ENCODE measurements at regions not wholly inside any gene's neighbourhood (a gene's known extent, or its start where the extent isn't known, plus 50 kb on each side); places are given as distances from the start of the nearest gene placed in this dataset.

DNA sequence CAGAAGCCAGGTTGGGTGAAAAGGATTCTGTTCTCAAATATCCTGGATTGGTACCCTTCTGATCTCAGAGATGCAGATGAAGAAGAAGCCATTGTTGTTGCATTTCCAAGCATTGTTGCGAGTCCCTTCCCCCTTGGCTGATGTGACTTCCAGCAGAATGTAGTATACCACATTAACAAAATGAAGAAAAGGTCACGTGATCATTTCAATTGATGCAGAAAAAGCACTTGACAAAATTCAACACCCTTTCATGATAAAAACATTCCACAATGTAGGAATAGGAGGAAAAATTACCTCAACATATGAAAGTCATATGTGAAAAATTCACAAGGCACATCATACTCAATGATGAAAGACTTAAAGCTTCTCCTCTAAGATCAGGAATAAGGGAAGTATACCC lies 181.9 kb upstream of the PFN2 start:
- Mint-ChIP-seq H3K9me3 (ENCODE audit: unreplicated experiment) (peaks cover 2% of the 10 kb centered on the region), H3K27ac (ENCODE audit: unreplicated experiment) (no peak overlapping the region), H3K27me3 (ENCODE audit: unreplicated experiment) (no peaks in the 10 kb centered on the region), H3K36me3 (ENCODE audit: unreplicated experiment) (peaks cover 10% of the 10 kb centered on the region), H3K4me3 (ENCODE audit: unreplicated experiment) (no peak overlapping the region), H3K4me1 (ENCODE audit: low read depth, unreplicated experiment) (peaks cover 23% of the 10 kb centered on the region)
- DNase-seq = no peak
- TF ChIP-seq, protein P1, sequence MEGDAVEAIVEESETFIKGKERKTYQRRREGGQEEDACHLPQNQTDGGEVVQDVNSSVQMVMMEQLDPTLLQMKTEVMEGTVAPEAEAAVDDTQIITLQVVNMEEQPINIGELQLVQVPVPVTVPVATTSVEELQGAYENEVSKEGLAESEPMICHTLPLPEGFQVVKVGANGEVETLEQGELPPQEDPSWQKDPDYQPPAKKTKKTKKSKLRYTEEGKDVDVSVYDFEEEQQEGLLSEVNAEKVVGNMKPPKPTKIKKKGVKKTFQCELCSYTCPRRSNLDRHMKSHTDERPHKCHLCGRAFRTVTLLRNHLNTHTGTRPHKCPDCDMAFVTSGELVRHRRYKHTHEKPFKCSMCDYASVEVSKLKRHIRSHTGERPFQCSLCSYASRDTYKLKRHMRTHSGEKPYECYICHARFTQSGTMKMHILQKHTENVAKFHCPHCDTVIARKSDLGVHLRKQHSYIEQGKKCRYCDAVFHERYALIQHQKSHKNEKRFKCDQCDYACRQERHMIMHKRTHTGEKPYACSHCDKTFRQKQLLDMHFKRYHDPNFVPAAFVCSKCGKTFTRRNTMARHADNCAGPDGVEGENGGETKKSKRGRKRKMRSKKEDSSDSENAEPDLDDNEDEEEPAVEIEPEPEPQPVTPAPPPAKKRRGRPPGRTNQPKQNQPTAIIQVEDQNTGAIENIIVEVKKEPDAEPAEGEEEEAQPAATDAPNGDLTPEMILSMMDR (IDR thresholded peaks at IDR 0.05; ENCODE audit: partially characterized antibody, unreplicated experiment) = no peak

GRCh38 chr3:150150633-150151032 lies 179.9 kb upstream of the PFN2 start:
- no peak for DNase-seq
- H3K27ac Mint-ChIP-seq (ENCODE audit: unreplicated experiment) = no peak overlapping the region
- no peak overlapping the region for H3K4me3 Mint-ChIP-seq (ENCODE audit: unreplicated experiment)
- no peaks in the 10 kb centered on the region for H3K27me3 Mint-ChIP-seq (ENCODE audit: unreplicated experiment)
- TF ChIP-seq, protein P1 (IDR thresholded peaks at IDR 0.05; ENCODE audit: partially characterized antibody, unreplicated experiment) = no peak
- peaks cover 27% of the 10 kb centered on the region for H3K4me1 Mint-ChIP-seq (ENCODE audit: low read depth, unreplicated experiment)
- H3K9me3 Mint-ChIP-seq (ENCODE audit: unreplicated experiment) = no peaks in the 10 kb centered on the region
- no peaks in the 10 kb centered on the region for H3K36me3 Mint-ChIP-seq (ENCODE audit: unreplicated experiment)

DNA sequence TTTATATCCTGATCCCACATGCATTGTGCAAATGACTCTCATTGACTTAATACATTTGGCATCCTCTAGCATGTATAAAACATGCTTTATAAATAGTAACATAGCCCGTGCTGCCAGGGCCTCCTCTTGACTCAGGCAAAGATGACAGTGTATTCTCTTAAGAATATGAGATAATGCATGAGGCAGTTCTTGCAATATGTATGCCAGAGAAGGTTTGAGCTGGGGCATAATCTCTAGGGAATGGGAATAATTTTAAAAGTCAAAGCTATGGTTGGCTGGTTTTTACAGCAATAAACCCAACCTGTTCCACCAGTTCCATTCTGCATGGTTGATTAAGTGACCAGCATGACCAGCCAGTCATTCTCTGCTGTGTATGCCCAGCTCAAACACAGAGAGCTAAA lies 179.0 kb upstream of the PFN2 start:
- Mint-ChIP-seq H3K4me3 (ENCODE audit: unreplicated experiment) (peak overlapping the region; percentile 3), H3K27ac (ENCODE audit: unreplicated experiment) (peak overlapping the region; percentile 35), H3K9me3 (ENCODE audit: unreplicated experiment) (no peaks in the 10 kb centered on the region), H3K27me3 (ENCODE audit: unreplicated experiment) (no peaks in the 10 kb centered on the region), H3K36me3 (ENCODE audit: unreplicated experiment) (no peaks in the 10 kb centered on the region), H3K4me1 (ENCODE audit: low read depth, unreplicated experiment) (peaks cover 32% of the 10 kb centered on the region)
- TF ChIP-seq, protein P1 (IDR thresholded peaks at IDR 0.05; ENCODE audit: partially characterized antibody, unreplicated experiment) = no peak
- no peak for DNase-seq

DNA sequence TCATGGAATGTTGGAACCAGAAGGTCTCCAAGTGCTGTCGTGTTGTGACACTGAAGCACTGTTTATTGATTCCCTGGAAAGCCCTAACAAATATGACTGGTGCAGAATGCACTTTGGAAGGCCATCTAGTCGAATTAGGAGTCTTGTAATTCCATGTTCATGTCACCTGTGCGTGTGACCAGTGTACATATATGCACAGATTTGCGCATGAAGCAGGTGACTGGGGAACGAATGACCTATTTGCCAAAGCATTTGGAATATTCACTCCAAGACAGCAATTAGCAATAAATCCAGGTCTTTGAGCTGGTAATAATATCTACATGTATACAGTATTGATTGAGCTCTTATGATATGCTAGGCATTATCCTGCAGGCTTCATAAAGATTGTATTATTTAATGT lies 177.5 kb upstream of the PFN2 start:
- Mint-ChIP-seq H3K27ac (ENCODE audit: unreplicated experiment) (no peak overlapping the region), H3K36me3 (ENCODE audit: unreplicated experiment) (no peaks in the 10 kb centered on the region), H3K4me3 (ENCODE audit: unreplicated experiment) (no peak overlapping the region), H3K9me3 (ENCODE audit: unreplicated experiment) (no peaks in the 10 kb centered on the region), H3K27me3 (ENCODE audit: unreplicated experiment) (no peaks in the 10 kb centered on the region), H3K4me1 (ENCODE audit: low read depth, unreplicated experiment) (peaks cover 36% of the 10 kb centered on the region)
- TF ChIP-seq, protein P1 (IDR thresholded peaks at IDR 0.05; ENCODE audit: partially characterized antibody, unreplicated experiment) = no peak
- DNase-seq = no peak

GRCh38 chr3:150147776-150148175 lies 177.1 kb upstream of the PFN2 start:
- no peaks in the 10 kb centered on the region for H3K27me3 Mint-ChIP-seq (ENCODE audit: unreplicated experiment)
- H3K4me3 Mint-ChIP-seq (ENCODE audit: unreplicated experiment) = peak overlapping the region; percentile 45
- H3K4me1 Mint-ChIP-seq (ENCODE audit: low read depth, unreplicated experiment) = peaks cover 36% of the 10 kb centered on the region
- no peak for DNase-seq
- H3K27ac Mint-ChIP-seq (ENCODE audit: unreplicated experiment) = no peak overlapping the region
- no peaks in the 10 kb centered on the region for H3K36me3 Mint-ChIP-seq (ENCODE audit: unreplicated experiment)
- no peaks in the 10 kb centered on the region for H3K9me3 Mint-ChIP-seq (ENCODE audit: unreplicated experiment)
- TF ChIP-seq, protein P1 (IDR thresholded peaks at IDR 0.05; ENCODE audit: partially characterized antibody, unreplicated experiment) = no peak
